ENCODE measurements at regions not wholly inside any gene's neighbourhood (a gene's known extent, or its start where the extent isn't known, plus 50 kb on each side); places are given as distances from the start of the nearest gene placed in this dataset.

DNA sequence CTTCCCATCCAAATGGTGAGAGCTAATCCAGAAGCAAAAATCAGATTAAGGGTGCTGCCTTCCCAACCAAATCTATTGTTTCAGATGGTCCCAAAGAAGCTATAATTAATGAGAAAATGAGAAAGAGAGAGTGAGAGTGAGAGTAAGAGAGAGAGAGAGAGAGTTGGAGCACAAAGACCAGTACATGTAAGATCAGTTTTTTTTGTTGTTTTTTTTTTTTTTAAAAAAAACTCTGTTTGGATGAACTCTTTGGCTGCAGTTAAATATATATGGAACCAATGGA lies 305.6 kb downstream of the PTEN start:
- BruUV-seq (replicated peaks): no TSS peak
- ChIA-PET CTCF (no interaction called here), POLR2A (no interaction called here)
- Mint-ChIP-seq H3K27ac (ENCODE audit: unreplicated experiment) (no peak overlapping the region), H3K27me3 (ENCODE audit: insufficient read depth, unreplicated experiment) (no peaks in the 10 kb centered on the region), H3K4me1 (ENCODE audit: low read depth, unreplicated experiment) (no peaks in the 10 kb centered on the region), H3K36me3 (ENCODE audit: insufficient read depth, unreplicated experiment) (no peaks in the 10 kb centered on the region), H3K9me3 (ENCODE audit: unreplicated experiment) (peaks cover 12% of the 10 kb centered on the region), H3K4me3 (ENCODE audit: unreplicated experiment) (no peak overlapping the region)
- H3K27me3 ChIP-seq (replicated peaks; ENCODE audit: control insufficient read depth, insufficient read depth, low read length): peaks cover 2% of the 10 kb centered on the region
- H3K9me3 ChIP-seq: no peaks in the 10 kb centered on the region; the same call in 1 of the 2 replicates
- DNase-seq: no peak
- intact Hi-C loops (cut with micrococcal nuclease; ENCODE audit: unreplicated experiment): no loop called here
- no peaks in the 10 kb centered on the region for H3K4me1 ChIP-seq
- H3K4me3 ChIP-seq (ENCODE audit: low read depth, low read length): no peak overlapping the region
- H3K36me3 ChIP-seq (ENCODE audit: control insufficient read depth, insufficient read depth, low read length): no peaks in the 10 kb centered on the region
- TF ChIP-seq, protein P1, sequence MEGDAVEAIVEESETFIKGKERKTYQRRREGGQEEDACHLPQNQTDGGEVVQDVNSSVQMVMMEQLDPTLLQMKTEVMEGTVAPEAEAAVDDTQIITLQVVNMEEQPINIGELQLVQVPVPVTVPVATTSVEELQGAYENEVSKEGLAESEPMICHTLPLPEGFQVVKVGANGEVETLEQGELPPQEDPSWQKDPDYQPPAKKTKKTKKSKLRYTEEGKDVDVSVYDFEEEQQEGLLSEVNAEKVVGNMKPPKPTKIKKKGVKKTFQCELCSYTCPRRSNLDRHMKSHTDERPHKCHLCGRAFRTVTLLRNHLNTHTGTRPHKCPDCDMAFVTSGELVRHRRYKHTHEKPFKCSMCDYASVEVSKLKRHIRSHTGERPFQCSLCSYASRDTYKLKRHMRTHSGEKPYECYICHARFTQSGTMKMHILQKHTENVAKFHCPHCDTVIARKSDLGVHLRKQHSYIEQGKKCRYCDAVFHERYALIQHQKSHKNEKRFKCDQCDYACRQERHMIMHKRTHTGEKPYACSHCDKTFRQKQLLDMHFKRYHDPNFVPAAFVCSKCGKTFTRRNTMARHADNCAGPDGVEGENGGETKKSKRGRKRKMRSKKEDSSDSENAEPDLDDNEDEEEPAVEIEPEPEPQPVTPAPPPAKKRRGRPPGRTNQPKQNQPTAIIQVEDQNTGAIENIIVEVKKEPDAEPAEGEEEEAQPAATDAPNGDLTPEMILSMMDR (IDR thresholded peaks at IDR 0.05; ENCODE audit: insufficient read depth in 1 of 2, low read depth in 1 of 2, low read length in 1 of 2, severe bottlenecking in 1 of 2, unreplicated experiment in 1 of 2): no peak

DNA sequence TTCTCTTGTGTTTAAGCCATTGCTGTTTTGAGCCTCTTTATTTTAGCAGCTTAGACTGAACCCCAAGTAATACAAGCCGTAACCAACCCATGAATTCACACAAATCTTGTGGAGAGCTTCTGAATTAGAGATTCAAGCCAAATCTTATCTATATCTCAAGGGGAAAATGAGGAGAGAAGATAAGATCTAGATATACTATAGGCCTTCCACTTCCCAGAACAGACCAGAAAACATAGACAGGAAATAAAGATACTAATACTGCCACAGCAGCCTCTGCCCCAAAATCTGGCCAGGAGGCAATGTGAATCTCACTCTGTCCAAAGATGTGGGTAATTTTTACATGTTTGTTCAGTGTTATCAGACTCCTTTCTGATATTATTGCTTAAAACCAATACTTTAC lies 307.2 kb downstream of the PTEN start:
- H3K27me3 ChIP-seq (replicated peaks; ENCODE audit: control insufficient read depth, insufficient read depth, low read length): no peaks in the 10 kb centered on the region
- Mint-ChIP-seq H3K36me3 (ENCODE audit: insufficient read depth, unreplicated experiment) (no peaks in the 10 kb centered on the region), H3K27me3 (ENCODE audit: insufficient read depth, unreplicated experiment) (no peaks in the 10 kb centered on the region), H3K4me1 (ENCODE audit: low read depth, unreplicated experiment) (no peaks in the 10 kb centered on the region), H3K27ac (ENCODE audit: unreplicated experiment) (no peak overlapping the region), H3K4me3 (ENCODE audit: unreplicated experiment) (no peak overlapping the region), H3K9me3 (ENCODE audit: unreplicated experiment) (peaks cover 28% of the 10 kb centered on the region)
- intact Hi-C loops (cut with micrococcal nuclease; ENCODE audit: unreplicated experiment): no loop called here
- TF ChIP-seq, protein P1 (IDR thresholded peaks at IDR 0.05; ENCODE audit: insufficient read depth in 1 of 2, low read depth in 1 of 2, low read length in 1 of 2, severe bottlenecking in 1 of 2, unreplicated experiment in 1 of 2): no peak
- no peaks in the 10 kb centered on the region for H3K4me1 ChIP-seq
- peaks cover 6% of the 10 kb centered on the region; the same call in 1 of the 2 replicates for H3K9me3 ChIP-seq
- no peak for DNase-seq
- ChIA-PET CTCF (interaction anchor here (0.6 kb wide), 1 partner anchor 308 kb away, joined by 3 read pairs; no protein-coding TSS in a partner anchor), POLR2A (no interaction called here)
- no peak overlapping the region for H3K4me3 ChIP-seq (ENCODE audit: low read depth, low read length)
- BruUV-seq (replicated peaks): no TSS peak
- H3K36me3 ChIP-seq (ENCODE audit: control insufficient read depth, insufficient read depth, low read length): no peaks in the 10 kb centered on the region

DNA sequence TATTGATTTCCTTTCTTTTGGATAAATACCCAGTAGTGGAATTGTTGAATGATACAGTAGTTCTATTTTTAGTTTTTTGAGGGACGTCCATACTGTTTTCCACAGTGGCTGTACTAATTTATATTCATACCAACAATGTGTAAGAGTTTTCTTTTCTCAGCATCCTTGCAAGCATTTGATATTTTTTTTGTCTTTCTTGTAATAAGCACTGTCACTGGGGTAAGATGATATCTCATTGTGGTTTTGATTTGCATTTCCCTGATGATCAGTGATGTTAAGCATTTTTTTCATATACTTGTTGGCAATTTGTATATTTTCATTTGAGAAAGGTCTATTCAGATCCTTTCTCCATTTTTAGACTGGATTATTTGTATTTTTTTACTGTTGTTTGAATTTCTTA lies 308.7 kb downstream of the PTEN start:
- BruUV-seq (replicated peaks): no TSS peak
- H3K4me3 ChIP-seq (ENCODE audit: low read depth, low read length): no peak overlapping the region
- Mint-ChIP-seq H3K4me3 (ENCODE audit: unreplicated experiment) (no peak overlapping the region), H3K4me1 (ENCODE audit: low read depth, unreplicated experiment) (no peaks in the 10 kb centered on the region), H3K9me3 (ENCODE audit: unreplicated experiment) (peaks cover 35% of the 10 kb centered on the region), H3K36me3 (ENCODE audit: insufficient read depth, unreplicated experiment) (no peaks in the 10 kb centered on the region), H3K27ac (ENCODE audit: unreplicated experiment) (no peak overlapping the region), H3K27me3 (ENCODE audit: insufficient read depth, unreplicated experiment) (no peaks in the 10 kb centered on the region)
- H3K36me3 ChIP-seq (ENCODE audit: control insufficient read depth, insufficient read depth, low read length): no peaks in the 10 kb centered on the region
- intact Hi-C loops (cut with micrococcal nuclease; ENCODE audit: unreplicated experiment): no loop called here
- H3K4me1 ChIP-seq: no peaks in the 10 kb centered on the region
- ChIA-PET CTCF (no interaction called here), POLR2A (no interaction called here)
- H3K27me3 ChIP-seq (replicated peaks; ENCODE audit: control insufficient read depth, insufficient read depth, low read length): no peaks in the 10 kb centered on the region
- peaks cover 6% of the 10 kb centered on the region; the same call in 1 of the 2 replicates for H3K9me3 ChIP-seq
- DNase-seq: no peak
- TF ChIP-seq, protein P1 (IDR thresholded peaks at IDR 0.05; ENCODE audit: insufficient read depth in 1 of 2, low read depth in 1 of 2, low read length in 1 of 2, severe bottlenecking in 1 of 2, unreplicated experiment in 1 of 2): no peak
